IPS-18a (cell line): ENCODE measurements at regions not wholly inside any gene's neighbourhood (a gene's known extent, or its start where the extent isn't known, plus 50 kb on each side); places are given as distances from the start of the nearest gene placed in this dataset.

Experiments used
- H3K27ac ChIP-seq: one replicate; pipeline ENCODE4 v1.5.1; 2013; ENCODE audit warnings: low read length
- H3K27me3 ChIP-seq: one replicate; pipeline ENCODE4 v1.6.1; 2013; ENCODE audit warnings: mild to moderate bottlenecking, low read length; ENCODE audit not compliant: control insufficient read depth, insufficient read depth
- H3K36me3 ChIP-seq: one replicate; pipeline ENCODE4 v1.6.1; 2013; ENCODE audit warnings: low read depth, low read length; ENCODE audit not compliant: control insufficient read depth
- H3K4me1 ChIP-seq: one replicate; pipeline ENCODE4 v1.6.1; 2013; ENCODE audit warnings: low read depth, low read length; ENCODE audit not compliant: control insufficient read depth
- H3K4me3 ChIP-seq: one replicate; pipeline ENCODE4 v1.5.1; 2013; ENCODE audit warnings: low read length
- H3K9ac ChIP-seq: one replicate; pipeline ENCODE4 v1.6.1; 2013; ENCODE audit warnings: mild to moderate bottlenecking, low read length, moderate library complexity
- H3K9me3 ChIP-seq: one replicate; pipeline ENCODE4 v1.6.1; 2013; ENCODE audit warnings: low read depth, low read length; ENCODE audit not compliant: control insufficient read depth

GRCh38 chr4:57854748-57855147 is 744.6 kb upstream of the IGFBP7 start:
- Histone ChIP-seq H3K9me3 (no peaks in the 10 kb centered on the region), H3K27ac (no peak overlapping the region), H3K9ac (no peak overlapping the region), H3K36me3 (no peaks in the 10 kb centered on the region), H3K4me3 (no peak overlapping the region), H3K4me1 (no peaks in the 10 kb centered on the region), H3K27me3 (no peaks in the 10 kb centered on the region)

- Histone ChIP-seq H3K4me3 (no peak overlapping the region), H3K36me3 (no peaks in the 10 kb centered on the region), H3K27ac (no peak overlapping the region), H3K9me3 (no peaks in the 10 kb centered on the region), H3K9ac (no peak overlapping the region), H3K4me1 (no peaks in the 10 kb centered on the region), H3K27me3 (no peaks in the 10 kb centered on the region)
These were observed 740.0 kb upstream of the IGFBP7 start for GRCh38 chr4:57850141-57850540.

- Histone ChIP-seq H3K4me3 (no peak overlapping the region), H3K27ac (no peak overlapping the region), H3K9me3 (no peaks in the 10 kb centered on the region), H3K27me3 (no peaks in the 10 kb centered on the region), H3K36me3 (no peaks in the 10 kb centered on the region), H3K4me1 (no peaks in the 10 kb centered on the region), H3K9ac (no peak overlapping the region)
These were observed 721.9 kb upstream of the IGFBP7 start for GRCh38 chr4:57832083-57832482.

GRCh38 chr4:57789666-57790065 is 679.5 kb upstream of the IGFBP7 start:
- Histone ChIP-seq H3K36me3 (no peaks in the 10 kb centered on the region), H3K9me3 (no peaks in the 10 kb centered on the region), H3K4me1 (peaks cover 7% of the 10 kb centered on the region), H3K4me3 (no peak overlapping the region), H3K27me3 (no peaks in the 10 kb centered on the region), H3K27ac (no peak overlapping the region), H3K9ac (no peak overlapping the region)

GRCh38 chr4:57777876-57778275 is 667.7 kb upstream of the IGFBP7 start:
- H3K4me1 ChIP-seq, result no peaks in the 10 kb centered on the region
- H3K9me3 ChIP-seq, result no peaks in the 10 kb centered on the region
- H3K4me3 ChIP-seq, result no peak overlapping the region
- no peaks in the 10 kb centered on the region for H3K27me3 ChIP-seq
- H3K36me3 ChIP-seq, result no peaks in the 10 kb centered on the region
- H3K9ac ChIP-seq, result no peak overlapping the region
- no peak overlapping the region for H3K27ac ChIP-seq

- Histone ChIP-seq H3K36me3 (no peaks in the 10 kb centered on the region), H3K27me3 (no peaks in the 10 kb centered on the region), H3K4me1 (no peaks in the 10 kb centered on the region), H3K4me3 (no peak overlapping the region), H3K27ac (no peak overlapping the region), H3K9me3 (no peaks in the 10 kb centered on the region), H3K9ac (no peak overlapping the region)
These were observed 664.5 kb upstream of the IGFBP7 start for GRCh38 chr4:57774681-57775080.

- H3K4me3 ChIP-seq, result no peak overlapping the region
- H3K27me3 ChIP-seq, result no peaks in the 10 kb centered on the region
- no peaks in the 10 kb centered on the region for H3K36me3 ChIP-seq
- no peak overlapping the region for H3K27ac ChIP-seq
- H3K9ac ChIP-seq, result no peak overlapping the region
- no peaks in the 10 kb centered on the region for H3K4me1 ChIP-seq
- no peaks in the 10 kb centered on the region for H3K9me3 ChIP-seq
These were observed 664.0 kb upstream of the IGFBP7 start for GRCh38 chr4:57774171-57774570.

GRCh38 chr4:57766341-57766740 is 656.2 kb upstream of the IGFBP7 start:
- H3K36me3 ChIP-seq, result no peaks in the 10 kb centered on the region
- no peaks in the 10 kb centered on the region for H3K9me3 ChIP-seq
- H3K4me1 ChIP-seq, result no peaks in the 10 kb centered on the region
- H3K4me3 ChIP-seq, result no peak overlapping the region
- H3K9ac ChIP-seq, result no peak overlapping the region
- H3K27me3 ChIP-seq, result no peaks in the 10 kb centered on the region
- no peak overlapping the region for H3K27ac ChIP-seq

GRCh38 chr4:57764856-57765255 is 654.7 kb upstream of the IGFBP7 start:
- Histone ChIP-seq H3K4me1 (no peaks in the 10 kb centered on the region), H3K27me3 (no peaks in the 10 kb centered on the region), H3K9ac (no peak overlapping the region), H3K4me3 (no peak overlapping the region), H3K9me3 (no peaks in the 10 kb centered on the region), H3K27ac (no peak overlapping the region), H3K36me3 (no peaks in the 10 kb centered on the region)

GRCh38 chr4:57763070-57763469 is 652.9 kb upstream of the IGFBP7 start:
- Histone ChIP-seq H3K9ac (no peak overlapping the region), H3K4me1 (no peaks in the 10 kb centered on the region), H3K27me3 (no peaks in the 10 kb centered on the region), H3K4me3 (no peak overlapping the region), H3K27ac (no peak overlapping the region), H3K9me3 (no peaks in the 10 kb centered on the region), H3K36me3 (no peaks in the 10 kb centered on the region)

GRCh38 chr4:57740625-57741190 is 630.5 kb upstream of the IGFBP7 start:
- H3K4me3 ChIP-seq, result no peak overlapping the region
- H3K9me3 ChIP-seq, result peaks cover 2% of the 10 kb centered on the region
- no peak overlapping the region for H3K27ac ChIP-seq
- no peak overlapping the region for H3K9ac ChIP-seq
- no peaks in the 10 kb centered on the region for H3K27me3 ChIP-seq
- H3K4me1 ChIP-seq, result no peaks in the 10 kb centered on the region
- no peaks in the 10 kb centered on the region for H3K36me3 ChIP-seq

GRCh38 chr4:57736781-57737180 is 626.6 kb upstream of the IGFBP7 start:
- Histone ChIP-seq H3K27ac (no peak overlapping the region), H3K9me3 (no peaks in the 10 kb centered on the region), H3K27me3 (no peaks in the 10 kb centered on the region), H3K4me3 (no peak overlapping the region), H3K4me1 (peaks cover 11% of the 10 kb centered on the region), H3K9ac (no peak overlapping the region), H3K36me3 (no peaks in the 10 kb centered on the region)
